ENCODE measurements at regions not wholly inside any gene's neighbourhood (a gene's known extent, or its start where the extent isn't known, plus 50 kb on each side); places are given as distances from the start of the nearest gene placed in this dataset.
A peak's percentile ranks its signal among the peaks of the same experiment; 100 is the strongest.

- Histone ChIP-seq H3K36me3 (no peaks in the 10 kb centered on the region), H3K4me1 (peaks cover 3 to 20% (median 14%) of the 10 kb centered on the region in 4 donors), H3K27me3 (no peaks in the 10 kb centered on the region), H3K4me3 (no peak overlapping the region), H3K27ac (no peak overlapping the region), H3K9me3 (peaks cover 0 to 4% of the 10 kb centered on the region in 2 donors)
- in situ Hi-C loops (cut with MboI; ENCODE audit: low pct_ligation_motif_present in 1 of 4, low pct_unique_long_range_greater_than_20kb in 1 of 4, low sequenced_read_pairs in 3 of 4): no loop called here
- 81% methylated on average over 3 of the region's 3 CpGs; no CpG with 5 or more reads in 1 of the 2 donors for WGBS, 2 donors (ENCODE audit: low coverage in 1 of 2)
- no peak for DNase-seq
- intact Hi-C loops (cut with DNase I; ENCODE audit: low total_unique reads): no loop called here
- no peak for TF ChIP-seq POLR2AphosphoS5 (IDR thresholded peaks at IDR 0.05)
- TF ChIP-seq POLR2A (IDR thresholded peaks at IDR 0.05): no peak
- no peak for TF ChIP-seq EP300 (IDR thresholded peaks at IDR 0.05; ENCODE audit: low read depth)
- no peak for TF ChIP-seq CTCF (IDR thresholded peaks at IDR 0.05)
These were observed 60.7 kb upstream of the RAPGEF4 start for GRCh38 chr2:172674968-172675303.

- Histone ChIP-seq H3K4me1 (peaks cover 0 to 10% (median 2%) of the 10 kb centered on the region in 4 donors), H3K27ac (no peak overlapping the region), H3K27me3 (no peaks in the 10 kb centered on the region), H3K36me3 (no peaks in the 10 kb centered on the region), H3K4me3 (no peak overlapping the region), H3K9me3 (peaks cover 0 to 4% of the 10 kb centered on the region in 2 donors)
- intact Hi-C loops (cut with DNase I; ENCODE audit: low total_unique reads) (no loop called here), in situ Hi-C loops (cut with MboI; ENCODE audit: low pct_ligation_motif_present in 1 of 4, low pct_unique_long_range_greater_than_20kb in 1 of 4, low sequenced_read_pairs in 3 of 4) (no loop called here)
- TF ChIP-seq CTCF (IDR thresholded peaks at IDR 0.05): no peak
- no peak for TF ChIP-seq EP300 (IDR thresholded peaks at IDR 0.05; ENCODE audit: low read depth)
- no peak for TF ChIP-seq POLR2A (IDR thresholded peaks at IDR 0.05)
- no peak for TF ChIP-seq POLR2AphosphoS5 (IDR thresholded peaks at IDR 0.05)
- no peak for DNase-seq
These were observed 58.3 kb upstream of the RAPGEF4 start for GRCh38 chr2:172677363-172677762.

GRCh38 chr2:172680436-172681068 is 55.1 kb upstream of the RAPGEF4 start:
- Histone ChIP-seq H3K9me3 (peaks cover 0 to 2% of the 10 kb centered on the region in 2 donors), H3K36me3 (no peaks in the 10 kb centered on the region), H3K27ac (no peak overlapping the region), H3K4me1 (no peaks in the 10 kb centered on the region), H3K27me3 (no peaks in the 10 kb centered on the region), H3K4me3 (no peak overlapping the region)
- TF ChIP-seq POLR2AphosphoS5 (IDR thresholded peaks at IDR 0.05) (peak in 2 of 3 donors; percentile 49 to 66), POLR2A (IDR thresholded peaks at IDR 0.05) (no peak)
- no peak for DNase-seq
- WGBS, 2 donors (ENCODE audit: low coverage in 1 of 2): 47% methylated on average over 2 of the region's 2 CpGs; no CpG with 5 or more reads in 1 of the 2 donors
- in situ Hi-C loops (cut with MboI; ENCODE audit: low pct_ligation_motif_present in 1 of 4, low pct_unique_long_range_greater_than_20kb in 1 of 4, low sequenced_read_pairs in 3 of 4) (no loop called here), intact Hi-C loops (cut with DNase I; ENCODE audit: low total_unique reads) (no loop called here)

GRCh38 chr2:172685467-172685866 is 50.2 kb upstream of the RAPGEF4 start:
- H3K4me3 ChIP-seq: no peak overlapping the region
- DNase-seq: no peak
- H3K27me3 ChIP-seq: no peaks in the 10 kb centered on the region
- H3K36me3 ChIP-seq: no peaks in the 10 kb centered on the region
- H3K27ac ChIP-seq: no peak overlapping the region
- H3K4me1 ChIP-seq: no peaks in the 10 kb centered on the region
- no peaks in the 10 kb centered on the region for H3K9me3 ChIP-seq
- no peak for TF ChIP-seq EP300 (IDR thresholded peaks at IDR 0.05; ENCODE audit: low read depth)
- no peak for TF ChIP-seq CTCF (IDR thresholded peaks at IDR 0.05)
- no peak for TF ChIP-seq POLR2A (IDR thresholded peaks at IDR 0.05)
- no peak for TF ChIP-seq POLR2AphosphoS5 (IDR thresholded peaks at IDR 0.05)
- intact Hi-C loops (cut with DNase I; ENCODE audit: low total_unique reads) (no loop called here), in situ Hi-C loops (cut with MboI; ENCODE audit: low pct_ligation_motif_present in 1 of 4, low pct_unique_long_range_greater_than_20kb in 1 of 4, low sequenced_read_pairs in 3 of 4) (no loop called here)
- 84 to 96% methylated on average over 4 of the region's 4 CpGs for WGBS, 2 donors (ENCODE audit: low coverage in 1 of 2)
